ENCODE measurements at regions not wholly inside any gene's neighbourhood (a gene's known extent, or its start where the extent isn't known, plus 50 kb on each side); places are given as distances from the start of the nearest gene placed in this dataset.

DNA sequence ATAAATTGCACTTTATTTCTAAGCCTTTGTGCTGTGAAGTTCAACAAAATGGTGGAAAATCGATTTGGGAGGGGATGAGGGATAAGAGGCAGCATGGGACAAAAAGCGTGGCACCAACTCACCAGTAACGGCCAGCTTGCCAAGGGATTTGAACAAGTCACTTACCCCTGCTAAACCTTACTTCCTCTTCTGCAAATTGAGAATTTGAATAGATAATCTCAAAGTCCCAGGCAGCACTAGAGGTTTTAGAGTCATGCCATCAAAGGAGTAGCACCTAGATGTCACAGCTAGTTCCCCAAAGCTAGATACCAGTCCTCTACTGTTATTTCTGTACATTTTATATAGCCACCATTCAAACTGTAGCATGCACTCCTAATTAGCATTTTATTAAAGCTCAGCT lies 83.7 kb upstream of the VRK2 start:
- in situ Hi-C loops (cut with HindIII; ENCODE audit: low sequenced_read_pairs): no loop called here

DNA sequence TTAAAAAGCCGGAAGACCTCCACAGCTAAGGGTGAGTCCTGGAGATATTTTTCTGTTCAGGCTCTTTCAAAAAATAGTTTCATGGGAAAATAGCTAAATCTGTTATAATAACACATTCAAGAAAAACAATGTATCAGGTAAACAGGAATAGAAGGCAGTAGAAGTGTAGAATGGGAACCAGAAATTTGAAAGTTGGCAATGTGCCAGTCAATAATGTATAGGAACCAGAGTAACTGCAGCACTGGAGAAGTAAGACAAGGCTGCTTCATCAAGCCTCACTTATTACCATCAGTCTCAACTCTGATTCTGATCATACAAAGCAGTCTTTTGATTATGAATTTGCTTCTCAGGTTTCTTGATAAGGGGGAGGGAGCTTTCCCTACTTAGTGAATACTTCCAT lies 81.4 kb upstream of the VRK2 start:
- in situ Hi-C loops (cut with HindIII; ENCODE audit: low sequenced_read_pairs): no loop called here

DNA sequence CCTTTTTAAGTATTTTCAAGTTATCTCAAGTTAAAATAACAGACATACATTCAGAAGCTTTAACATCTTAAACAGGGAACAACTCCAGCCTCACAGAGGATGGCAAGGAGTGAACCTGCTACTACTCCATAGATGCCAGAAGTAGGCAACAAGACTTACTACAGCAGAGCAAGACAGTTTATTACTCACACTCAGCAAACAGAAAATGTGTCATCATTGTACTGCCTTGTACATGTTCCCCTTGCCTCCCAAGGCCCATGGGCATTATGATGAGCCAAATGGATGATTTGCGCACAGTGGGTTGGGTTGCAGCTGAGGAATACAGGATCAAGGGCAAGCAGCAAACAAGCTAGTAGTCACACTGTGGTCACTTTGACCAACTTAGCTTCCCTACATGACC lies 80.6 kb upstream of the VRK2 start:
- in situ Hi-C loops (cut with HindIII; ENCODE audit: low sequenced_read_pairs): no loop called here

DNA sequence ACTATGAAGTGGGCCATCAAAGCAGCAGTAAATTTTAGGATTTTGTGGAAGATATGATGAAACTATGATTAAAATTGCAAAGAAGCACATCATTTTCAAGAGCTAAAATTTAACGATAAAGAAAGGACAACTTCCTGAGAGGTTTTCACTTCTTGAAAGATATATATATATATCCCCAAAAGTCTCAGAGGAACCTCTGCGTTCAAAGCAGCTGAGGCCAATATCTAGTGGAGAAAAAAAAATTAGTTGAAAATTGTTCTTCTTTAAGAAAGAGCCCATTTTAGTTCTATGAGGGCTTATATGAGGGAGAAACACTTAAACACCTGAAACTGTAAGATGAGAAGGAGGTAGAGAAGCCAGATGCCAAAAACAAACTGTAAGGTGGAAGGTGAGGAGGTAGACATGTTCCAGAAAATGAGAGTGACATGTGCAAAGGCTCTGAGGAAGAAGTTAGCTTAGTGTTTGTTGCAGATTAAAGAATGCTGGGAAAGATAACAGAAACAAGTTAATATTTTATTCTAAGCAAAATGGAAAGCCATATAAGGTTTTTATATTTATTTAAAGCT lies 72.9 kb upstream of the VRK2 start:
- in situ Hi-C loops (cut with HindIII; ENCODE audit: low sequenced_read_pairs): no loop called here

DNA sequence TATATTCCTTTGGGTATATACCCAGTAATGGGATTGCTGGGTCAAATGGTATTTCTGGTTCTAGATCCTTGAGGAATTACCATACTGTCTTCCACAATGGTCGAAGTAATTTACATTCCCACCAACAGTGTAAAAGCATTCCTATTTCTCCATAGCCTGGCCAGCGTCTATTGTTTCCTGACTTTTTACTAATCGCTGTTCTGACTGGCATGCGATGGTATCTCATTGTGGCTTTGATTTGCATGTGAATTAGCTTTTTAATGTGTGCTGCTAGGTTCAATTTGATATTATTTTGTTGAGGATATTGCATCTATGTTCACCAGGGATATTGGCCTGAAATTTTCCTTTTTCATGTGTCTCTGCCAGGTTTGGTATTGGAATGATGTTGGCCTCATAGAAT lies 67.4 kb upstream of the VRK2 start:
- in situ Hi-C loops (cut with HindIII; ENCODE audit: low sequenced_read_pairs): no loop called here

DNA sequence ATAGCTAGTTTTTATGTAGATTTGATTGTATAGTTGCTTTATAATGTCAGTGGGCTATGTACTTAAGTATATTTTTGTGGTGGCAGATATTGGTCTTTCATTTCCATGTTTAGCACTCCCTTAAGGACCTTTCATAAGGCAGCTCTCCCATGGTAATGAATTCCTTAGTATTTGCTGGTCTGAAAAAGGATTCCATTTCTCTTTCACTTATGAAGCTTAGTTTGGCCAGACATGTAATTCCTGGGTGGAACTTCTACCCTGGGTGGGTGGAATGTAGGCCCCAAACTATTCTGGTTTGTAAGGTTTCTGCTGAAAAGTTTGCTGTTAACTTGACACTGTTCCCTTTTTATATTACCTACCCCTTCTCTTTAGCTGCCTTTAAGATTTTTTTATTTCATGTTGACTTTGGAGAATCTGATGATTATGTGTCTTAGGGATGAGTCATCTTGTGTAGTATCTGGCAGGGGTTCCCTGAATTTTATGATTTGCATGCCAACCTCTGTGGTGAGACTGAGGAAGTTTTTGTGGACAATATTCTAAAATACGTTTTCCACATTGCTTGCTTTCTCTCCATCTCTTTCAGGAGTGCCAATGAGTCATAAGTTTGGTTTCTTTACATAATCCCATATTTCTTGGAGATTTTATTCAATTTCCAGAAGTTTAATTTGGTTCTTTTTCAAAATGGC lies 65.4 kb upstream of the VRK2 start:
- in situ Hi-C loops (cut with HindIII; ENCODE audit: low sequenced_read_pairs): no loop called here

DNA sequence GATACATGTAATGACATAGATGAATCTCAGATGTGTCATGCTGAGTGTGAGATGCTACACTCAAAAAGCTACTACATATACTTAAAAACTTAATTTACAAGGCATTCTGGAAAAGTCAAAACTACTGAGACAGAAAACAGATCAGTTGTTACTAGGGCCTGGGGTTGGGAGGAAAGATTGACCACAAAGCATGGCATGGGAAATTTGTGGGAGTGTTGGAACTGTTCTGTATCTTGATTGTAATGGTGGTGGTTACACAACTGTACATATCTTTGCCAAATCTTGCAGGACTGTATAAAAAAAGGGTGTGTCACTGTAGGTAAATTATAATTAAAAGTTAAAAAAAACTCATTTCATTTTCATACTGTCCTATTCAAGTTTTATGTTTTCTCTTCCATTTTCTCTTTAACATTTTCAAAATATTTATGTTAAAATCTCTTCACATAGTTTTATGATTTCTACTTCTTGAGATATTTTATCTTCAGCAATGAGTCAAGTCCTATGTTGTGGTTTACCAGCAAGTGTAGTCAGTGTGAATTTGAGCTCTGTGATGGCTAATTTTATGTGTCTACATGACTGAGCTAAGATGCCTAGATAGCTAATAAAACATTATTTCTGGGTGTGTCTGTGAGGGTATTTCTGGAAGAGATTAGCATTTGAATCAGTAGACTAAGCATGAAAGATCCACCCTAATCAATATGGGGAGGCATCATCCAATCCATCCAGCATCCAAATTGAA lies 58.6 kb upstream of the VRK2 start:
- in situ Hi-C loops (cut with HindIII; ENCODE audit: low sequenced_read_pairs): no loop called here

DNA sequence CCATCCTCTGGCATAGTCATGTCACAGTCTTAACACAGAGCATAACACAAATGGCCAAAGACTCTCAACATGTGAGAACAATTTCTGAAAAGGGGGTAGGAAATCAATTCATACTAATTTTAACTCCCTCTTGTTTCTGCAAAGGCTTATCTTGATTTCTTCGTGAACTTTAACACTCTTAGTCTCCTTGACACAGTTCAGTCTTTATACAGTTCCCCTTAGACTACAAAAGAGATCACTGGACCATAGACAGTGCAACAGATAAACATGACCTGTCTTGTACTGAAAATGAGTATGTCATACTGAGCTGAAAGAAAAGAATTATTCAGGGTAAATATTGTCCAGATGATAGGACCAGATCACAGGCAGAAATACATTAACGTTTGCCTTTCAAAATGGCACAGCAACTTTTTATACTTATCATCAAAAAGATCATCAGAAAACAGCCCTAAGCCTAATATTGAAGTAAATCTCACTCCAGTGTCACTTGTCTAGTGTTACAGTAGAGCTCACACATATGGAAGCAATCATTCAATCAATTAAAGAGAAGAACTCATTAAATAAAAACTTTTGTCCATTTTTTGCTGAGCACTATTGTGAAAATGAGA lies 56.4 kb upstream of the VRK2 start:
- in situ Hi-C loops (cut with HindIII; ENCODE audit: low sequenced_read_pairs): no loop called here

Measured in DLD1 (cell line).